ENCODE measurements at regions not wholly inside any gene's neighbourhood (a gene's known extent, or its start where the extent isn't known, plus 50 kb on each side); places are given as distances from the start of the nearest gene placed in this dataset.

DNA sequence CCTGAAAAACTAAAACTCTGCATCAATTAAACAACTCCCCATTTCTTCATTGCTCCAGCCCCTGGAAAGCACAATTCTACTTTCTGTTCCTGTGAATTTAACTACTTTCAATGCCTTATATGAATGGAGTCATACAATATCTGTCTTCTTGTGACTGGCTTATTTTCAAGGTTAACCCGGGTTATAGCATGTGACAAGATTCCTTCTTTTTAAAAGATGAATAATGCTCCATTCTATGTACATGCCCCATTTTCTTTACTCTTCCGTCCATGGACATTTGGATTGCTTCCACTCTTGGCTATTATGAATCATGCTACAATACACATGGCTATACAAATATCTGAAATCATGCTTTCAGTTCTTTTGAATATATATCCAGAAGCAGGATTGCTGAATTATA, 334.9 kb upstream of the ID4 start:
- Histone ChIP-seq H3K27me3 (ENCODE audit: control insufficient read depth in 2 of 2, insufficient read depth in 2 of 2, low read length in 2 of 2) (no peaks in the 10 kb centered on the region), H3K36me3 (replicated peaks in 1 of 2; ENCODE audit: control insufficient read depth in 1 of 2, insufficient read depth in 2 of 2, low read length in 2 of 2) (no peaks in the 10 kb centered on the region), H3K79me2 (ENCODE audit: insufficient read depth, low read length) (no peaks in the 10 kb centered on the region), H3K4me3 (replicated peaks in 1 of 3; ENCODE audit: low read depth in 2 of 3, low read length in 3 of 3) (no peak overlapping the region), H4K20me1 (ENCODE audit: insufficient read depth, low read length) (no peaks in the 10 kb centered on the region), H3K9me3 (replicated peaks in 1 of 2; ENCODE audit: control insufficient read depth in 1 of 2, insufficient read depth in 1 of 2, low read length in 2 of 2) (peaks cover 3 to 11% of the 10 kb centered on the region in 2 donors), H3K9ac (ENCODE audit: insufficient read depth, low read length, poor library complexity, severe bottlenecking) (no peak overlapping the region), H3K4me1 (ENCODE audit: control insufficient read depth in 1 of 2, insufficient read depth in 2 of 2, low read length in 2 of 2) (no peaks in the 10 kb centered on the region), H2AFZ (ENCODE audit: insufficient read depth, low read depth, low read length, poor library complexity, severe bottlenecking) (no peak overlapping the region), H3K27ac (ENCODE audit: low read depth in 1 of 2, low read length in 2 of 2) (no peak overlapping the region), H3K4me2 (replicated peaks; ENCODE audit: extremely low read depth, low read length, poor library complexity, severe bottlenecking) (no peak overlapping the region)
- Mint-ChIP-seq H3K27ac (no peak overlapping the region), H3K9me3 (peaks cover 4 to 15% (median 6%) of the 10 kb centered on the region in 7 donors), H3K4me3 (no peak overlapping the region), H3K27me3 (ENCODE audit: low read depth in 3 of 3) (peaks cover 0 to 2% (median 0%) of the 10 kb centered on the region in 3 donors), H3K4me1 (no peaks in the 10 kb centered on the region), H3K36me3 (no peaks in the 10 kb centered on the region)
- no CpG with 5 or more reads among the region's 2 CpGs for WGBS (ENCODE audit: insufficient coverage)
- no peak for DNase-seq
- intact Hi-C loops (cut with micrococcal nuclease), result no loop called here
- TF ChIP-seq, protein P1, sequence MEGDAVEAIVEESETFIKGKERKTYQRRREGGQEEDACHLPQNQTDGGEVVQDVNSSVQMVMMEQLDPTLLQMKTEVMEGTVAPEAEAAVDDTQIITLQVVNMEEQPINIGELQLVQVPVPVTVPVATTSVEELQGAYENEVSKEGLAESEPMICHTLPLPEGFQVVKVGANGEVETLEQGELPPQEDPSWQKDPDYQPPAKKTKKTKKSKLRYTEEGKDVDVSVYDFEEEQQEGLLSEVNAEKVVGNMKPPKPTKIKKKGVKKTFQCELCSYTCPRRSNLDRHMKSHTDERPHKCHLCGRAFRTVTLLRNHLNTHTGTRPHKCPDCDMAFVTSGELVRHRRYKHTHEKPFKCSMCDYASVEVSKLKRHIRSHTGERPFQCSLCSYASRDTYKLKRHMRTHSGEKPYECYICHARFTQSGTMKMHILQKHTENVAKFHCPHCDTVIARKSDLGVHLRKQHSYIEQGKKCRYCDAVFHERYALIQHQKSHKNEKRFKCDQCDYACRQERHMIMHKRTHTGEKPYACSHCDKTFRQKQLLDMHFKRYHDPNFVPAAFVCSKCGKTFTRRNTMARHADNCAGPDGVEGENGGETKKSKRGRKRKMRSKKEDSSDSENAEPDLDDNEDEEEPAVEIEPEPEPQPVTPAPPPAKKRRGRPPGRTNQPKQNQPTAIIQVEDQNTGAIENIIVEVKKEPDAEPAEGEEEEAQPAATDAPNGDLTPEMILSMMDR (IDR thresholded peaks at IDR 0.05), result no peak

DNA sequence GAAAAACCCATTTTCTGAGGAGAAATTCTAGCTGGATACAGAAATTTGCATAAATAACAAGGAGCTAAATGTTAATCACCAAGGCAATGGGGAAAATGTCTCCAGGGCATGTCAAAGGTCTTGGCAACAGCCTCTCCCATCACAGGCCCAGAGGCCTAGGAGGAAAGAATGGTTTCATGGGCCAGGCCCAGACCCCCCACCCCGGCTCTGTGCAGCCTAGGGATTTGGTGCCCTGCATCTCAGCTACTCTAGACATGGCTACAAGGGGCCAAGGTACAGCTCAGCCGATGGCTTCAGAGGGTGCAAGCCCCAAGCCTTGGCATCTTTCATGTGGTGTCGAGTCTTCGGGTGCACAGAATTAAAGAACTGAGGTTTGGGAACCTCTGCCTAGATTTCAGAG, 321.2 kb upstream of the ID4 start:
- H4K20me1 ChIP-seq (ENCODE audit: insufficient read depth, low read length), result no peaks in the 10 kb centered on the region
- no peaks in the 10 kb centered on the region for H3K27me3 ChIP-seq (ENCODE audit: control insufficient read depth in 2 of 2, insufficient read depth in 2 of 2, low read length in 2 of 2)
- H3K27me3 Mint-ChIP-seq (ENCODE audit: low read depth in 3 of 3), result no peaks in the 10 kb centered on the region
- 91% methylated on average over 3 of the region's 4 CpGs for WGBS (ENCODE audit: insufficient coverage)
- no peak overlapping the region for H3K9ac ChIP-seq (ENCODE audit: insufficient read depth, low read length, poor library complexity, severe bottlenecking)
- H3K27ac Mint-ChIP-seq, result no peak overlapping the region
- H3K4me2 ChIP-seq (replicated peaks; ENCODE audit: extremely low read depth, low read length, poor library complexity, severe bottlenecking), result no peak overlapping the region
- peaks cover 10 to 29% (median 22%) of the 10 kb centered on the region in 7 donors for H3K9me3 Mint-ChIP-seq
- no peak overlapping the region for H3K27ac ChIP-seq (ENCODE audit: low read depth in 1 of 2, low read length in 2 of 2)
- H3K4me1 ChIP-seq (ENCODE audit: control insufficient read depth in 1 of 2, insufficient read depth in 2 of 2, low read length in 2 of 2), result no peaks in the 10 kb centered on the region
- DNase-seq, result no peak
- H3K4me3 ChIP-seq (replicated peaks in 1 of 3; ENCODE audit: low read depth in 2 of 3, low read length in 3 of 3), result no peak overlapping the region
- H3K4me3 Mint-ChIP-seq, result no peak overlapping the region
- no peaks in the 10 kb centered on the region for H3K36me3 Mint-ChIP-seq
- H3K9me3 ChIP-seq (replicated peaks in 1 of 2; ENCODE audit: control insufficient read depth in 1 of 2, insufficient read depth in 1 of 2, low read length in 2 of 2), result peaks cover 24 to 38% of the 10 kb centered on the region in 2 donors
- no peak overlapping the region for H2AFZ ChIP-seq (ENCODE audit: insufficient read depth, low read depth, low read length, poor library complexity, severe bottlenecking)
- TF ChIP-seq, protein P1 (IDR thresholded peaks at IDR 0.05), result no peak
- no peaks in the 10 kb centered on the region for H3K36me3 ChIP-seq (replicated peaks in 1 of 2; ENCODE audit: control insufficient read depth in 1 of 2, insufficient read depth in 2 of 2, low read length in 2 of 2)
- intact Hi-C loops (cut with micrococcal nuclease), result no loop called here
- no peaks in the 10 kb centered on the region for H3K79me2 ChIP-seq (ENCODE audit: insufficient read depth, low read length)
- no peaks in the 10 kb centered on the region for H3K4me1 Mint-ChIP-seq

Data from CD14-positive monocyte (primary cell).